Panc1 (cell line): ENCODE measurements at regions not wholly inside any gene's neighbourhood (a gene's known extent, or its start where the extent isn't known, plus 50 kb on each side); places are given as distances from the start of the nearest gene placed in this dataset.

ENCODE experiments used
- CTCF ChIP-seq: fragments of 450-650 bp; IDR thresholded peaks from 2 replicates; pipeline ENCODE4 v1.5.1; 2017; ENCODE audit warnings: mild to moderate bottlenecking
- POLR2AphosphoS5 ChIP-seq: IDR thresholded peaks from 2 replicates; pipeline ENCODE4 v1.6.1; 2012; ENCODE audit warnings: mild to moderate bottlenecking, low read depth, low read length, moderate library complexity
- SIN3A ChIP-seq: IDR thresholded peaks from 2 replicates; pipeline ENCODE4 v1.6.1; 2012; ENCODE audit warnings: low read depth, mild to moderate bottlenecking, low read length, moderate library complexity, borderline replicate concordance; ENCODE audit not compliant: insufficient read depth
- TCF7L2 ChIP-seq: IDR thresholded peaks from 2 replicates; pipeline ENCODE4 v1.6.1; 2011; ENCODE audit warnings: mild to moderate bottlenecking, low read depth, low read length, inconsistent platforms
- TF ChIP-seq, protein P1 (sequence below), 2 experiments: IDR thresholded peaks; 2 replicates each; pipeline ENCODE4 v1.6.1; 2011 to 2012; ENCODE audit warnings: low read depth in 2 of 2, control low read depth in 1 of 2, low read length in 1 of 2, mild to moderate bottlenecking in 1 of 2, moderate library complexity in 1 of 2; ENCODE audit not compliant: insufficient read depth in 1 of 2

GRCh38 chr3:117096549-117096948 is 387.0 kb downstream of the TUSC7 start:
- TF ChIP-seq CTCF (no peak), TCF7L2 (no peak), POLR2AphosphoS5 (no peak), SIN3A (no peak)
- TF ChIP-seq, protein P1, sequence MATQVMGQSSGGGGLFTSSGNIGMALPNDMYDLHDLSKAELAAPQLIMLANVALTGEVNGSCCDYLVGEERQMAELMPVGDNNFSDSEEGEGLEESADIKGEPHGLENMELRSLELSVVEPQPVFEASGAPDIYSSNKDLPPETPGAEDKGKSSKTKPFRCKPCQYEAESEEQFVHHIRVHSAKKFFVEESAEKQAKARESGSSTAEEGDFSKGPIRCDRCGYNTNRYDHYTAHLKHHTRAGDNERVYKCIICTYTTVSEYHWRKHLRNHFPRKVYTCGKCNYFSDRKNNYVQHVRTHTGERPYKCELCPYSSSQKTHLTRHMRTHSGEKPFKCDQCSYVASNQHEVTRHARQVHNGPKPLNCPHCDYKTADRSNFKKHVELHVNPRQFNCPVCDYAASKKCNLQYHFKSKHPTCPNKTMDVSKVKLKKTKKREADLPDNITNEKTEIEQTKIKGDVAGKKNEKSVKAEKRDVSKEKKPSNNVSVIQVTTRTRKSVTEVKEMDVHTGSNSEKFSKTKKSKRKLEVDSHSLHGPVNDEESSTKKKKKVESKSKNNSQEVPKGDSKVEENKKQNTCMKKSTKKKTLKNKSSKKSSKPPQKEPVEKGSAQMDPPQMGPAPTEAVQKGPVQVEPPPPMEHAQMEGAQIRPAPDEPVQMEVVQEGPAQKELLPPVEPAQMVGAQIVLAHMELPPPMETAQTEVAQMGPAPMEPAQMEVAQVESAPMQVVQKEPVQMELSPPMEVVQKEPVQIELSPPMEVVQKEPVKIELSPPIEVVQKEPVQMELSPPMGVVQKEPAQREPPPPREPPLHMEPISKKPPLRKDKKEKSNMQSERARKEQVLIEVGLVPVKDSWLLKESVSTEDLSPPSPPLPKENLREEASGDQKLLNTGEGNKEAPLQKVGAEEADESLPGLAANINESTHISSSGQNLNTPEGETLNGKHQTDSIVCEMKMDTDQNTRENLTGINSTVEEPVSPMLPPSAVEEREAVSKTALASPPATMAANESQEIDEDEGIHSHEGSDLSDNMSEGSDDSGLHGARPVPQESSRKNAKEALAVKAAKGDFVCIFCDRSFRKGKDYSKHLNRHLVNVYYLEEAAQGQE (IDR thresholded peaks at IDR 0.05; ENCODE audit: insufficient read depth in 1 of 2, low read depth in 2 of 2, low read length in 1 of 2), result no peak
